IMR-90 (cell line): ENCODE measurements at regions not wholly inside any gene's neighbourhood (a gene's known extent, or its start where the extent isn't known, plus 50 kb on each side); places are given as distances from the start of the nearest gene placed in this dataset.

Experiments used
- ATAC-seq: fragments of 200-7000 bp; cut with Tn5 transposase; 2 replicates; pipeline ENCODE4 v1.9.1; 2020; ENCODE audit warnings: low read depth, mild to moderate bottlenecking, moderate library complexity
- BruUV-seq: library from RNA; stranded (reverse); fragments of 400-500 nt; replicated peaks from 2 replicates; lab custom pipeline; 2021; lab: Mats Ljungman, UMichigan
- CTCF ChIA-PET: fragments of 300-600 bp; formaldehyde crosslinking; extraction: SDS; loops from one replicate; lab custom pipeline; 2021; ENCODE audit warnings: antibody characterized with exemption; lab: Yijun Ruan, JAX
- POLR2A ChIA-PET: fragments of 300-600 bp; sonication (Branson Sonifier 250); formaldehyde crosslinking; loops from one replicate; lab custom pipeline; 2022; ENCODE audit warnings: antibody characterized with exemption; ENCODE audit not compliant: unreplicated experiment; lab: Charles Lee
- DNase-seq: peaks from one replicate; pipeline ENCODE4 v3.0.0; 2013
- H2AFZ ChIP-seq: replicated peaks from 2 replicates; pipeline ENCODE3; 2013; ENCODE audit warnings: low read length, mild to moderate bottlenecking; ENCODE audit not compliant: poor library complexity
- H2AK5ac ChIP-seq: 2 replicates; pipeline ENCODE4 v1.6.1; 2013; ENCODE audit warnings: low read depth, low read length, inconsistent platforms
- H2AK9ac ChIP-seq: replicated peaks from 2 replicates; pipeline ENCODE3; 2013; ENCODE audit warnings: mild to moderate bottlenecking, low read depth, low read length, moderate library complexity; ENCODE audit not compliant: poor library complexity
- H2BK120ac ChIP-seq: 2 replicates; pipeline ENCODE4 v1.6.1; 2013; ENCODE audit warnings: low read depth, low read length, inconsistent platforms
- H2BK15ac ChIP-seq: 3 replicates; pipeline ENCODE4 v1.6.1; 2013; ENCODE audit warnings: low read depth, low read length, inconsistent platforms
- H2BK20ac ChIP-seq: 2 replicates; pipeline ENCODE4 v1.6.1; 2013; ENCODE audit warnings: low read depth, mild to moderate bottlenecking, inconsistent platforms, low read length, moderate library complexity
- H2BK5ac ChIP-seq: 2 replicates; pipeline ENCODE4 v1.6.1; 2013; ENCODE audit warnings: mild to moderate bottlenecking, low read depth, low read length, inconsistent platforms; ENCODE audit not compliant: poor library complexity, severe bottlenecking
- H3K14ac ChIP-seq: replicated peaks from 2 replicates; pipeline ENCODE4 v1.6.1; 2013; ENCODE audit warnings: low read depth, low read length, inconsistent platforms
- H3K18ac ChIP-seq: 2 replicates; pipeline ENCODE4 v1.6.1; 2013; ENCODE audit warnings: low read depth, low read length, control low read depth
- H3K23ac ChIP-seq: 2 replicates; pipeline ENCODE4 v1.6.1; 2013; ENCODE audit warnings: low read depth, low read length, inconsistent platforms
- H3K27ac ChIP-seq: 2 replicates; pipeline ENCODE4 v1.5.1; 2013; ENCODE audit warnings: mild to moderate bottlenecking, control low read depth, low read length; ENCODE audit not compliant: insufficient read depth
- H3K27me3 ChIP-seq: 2 replicates; pipeline ENCODE4 v1.6.1; 2013; ENCODE audit warnings: low read length; ENCODE audit not compliant: control insufficient read depth, insufficient read depth
- H3K36me3 ChIP-seq: 2 replicates; pipeline ENCODE4 v1.6.1; 2013; ENCODE audit warnings: low read length, mixed read lengths; ENCODE audit not compliant: control insufficient read depth, insufficient read depth
- H3K4ac ChIP-seq: 2 replicates; pipeline ENCODE4 v1.6.1; 2013; ENCODE audit warnings: low read depth, low read length, inconsistent platforms
- H3K4me1 ChIP-seq: 2 replicates; pipeline ENCODE4 v1.6.1; 2013; ENCODE audit warnings: low read length, mixed read lengths; ENCODE audit not compliant: control insufficient read depth, insufficient read depth
- H3K4me2 ChIP-seq: 2 replicates; pipeline ENCODE4 v1.6.1; 2013; ENCODE audit warnings: low read depth, mild to moderate bottlenecking, control low read depth, low read length, moderate library complexity
- H3K4me3 ChIP-seq: 2 replicates; pipeline ENCODE4 v1.5.1; 2013; ENCODE audit warnings: low read depth, mild to moderate bottlenecking, control low read depth, low read length, moderate library complexity; ENCODE audit not compliant: insufficient read depth
- H3K56ac ChIP-seq: 2 replicates; pipeline ENCODE4 v1.6.1; 2013; ENCODE audit warnings: low read length, inconsistent platforms; ENCODE audit not compliant: insufficient read depth; ENCODE audit errors: extremely low read depth
- H3K79me1 ChIP-seq, 2 experiments: 2 replicates each; pipeline ENCODE4 v1.6.1; 2013; ENCODE audit warnings: low read length in 2 of 2, inconsistent platforms in 1 of 2, low read depth in 1 of 2
- H3K9ac ChIP-seq: 2 replicates; pipeline ENCODE4 v1.6.1; 2013; ENCODE audit warnings: low read depth, low read length, control low read depth
- H3K9me1 ChIP-seq: 2 replicates; pipeline ENCODE4 v1.6.1; 2013; ENCODE audit warnings: low read length, inconsistent platforms; ENCODE audit not compliant: insufficient read depth
- H3K9me3 ChIP-seq: 2 replicates; pipeline ENCODE4 v1.6.1; 2013; ENCODE audit warnings: low read length; ENCODE audit not compliant: control insufficient read depth, insufficient read depth
- H4K20me1 ChIP-seq: 2 replicates; pipeline ENCODE4 v1.6.1; 2013; ENCODE audit warnings: low read length, inconsistent platforms; ENCODE audit not compliant: insufficient read depth
- H4K5ac ChIP-seq: 2 replicates; pipeline ENCODE4 v1.6.1; 2013; ENCODE audit warnings: mild to moderate bottlenecking, low read depth, low read length, control low read depth
- H4K8ac ChIP-seq, 2 experiments: 2 replicates each; pipeline ENCODE4 v1.6.1; 2013; ENCODE audit warnings: low read depth in 2 of 2, low read length in 2 of 2, control low read depth in 1 of 2, inconsistent platforms in 1 of 2
- H4K91ac ChIP-seq: 2 replicates; pipeline ENCODE4 v1.6.1; 2013; ENCODE audit warnings: low read depth, low read length, inconsistent platforms; ENCODE audit not compliant: insufficient read depth
- CHD1 ChIP-seq: IDR thresholded peaks from 2 replicates; pipeline ENCODE4 v1.6.1; 2012; ENCODE audit warnings: low read depth, low read length, improper control_type of control experiment
- WGBS, 2 experiments: methylation state at CpG; one replicate each; pipeline versions ENCODE4 v1.1.5 to v1.1.7; 2013; ENCODE audit warnings: missing lambda C conversion rate in 2 of 2; ENCODE audit not compliant: insufficient read length in 1 of 2; ENCODE audit errors: extremely low coverage in 2 of 2; 5-methylcytosine and 5-hydroxymethylcytosine counted together
- dilution Hi-C: fragments of 300-500 bp; cut with HindIII; formaldehyde crosslinking; loops from one replicate; pipeline ENCODE4 v1.14.3; 2018; ENCODE audit warnings: low sequenced_read_pairs; ENCODE audit not compliant: unreplicated experiment
- in situ Hi-C: fragments of 300-500 bp; cut with MboI; formaldehyde crosslinking; loops from 3 replicates; pipeline ENCODE4 v1.14.3; 2019; ENCODE audit warnings: low sequenced_read_pairs, inconsistent platforms, mixed read lengths
- intact Hi-C: fragments of 100-400 bp; cut with micrococcal nuclease; formaldehyde crosslinking; loops from 2 replicates; pipeline ENCODE4 v1.10.0; 2022
- TF ChIP-seq, protein P1 (sequence below): fragments of 150-350 bp; IDR thresholded peaks from 2 replicates; pipeline ENCODE4 v1.6.1; 2017; ENCODE audit warnings: mild to moderate bottlenecking, antibody characterized with exemption, low read length, low read depth

DNA sequence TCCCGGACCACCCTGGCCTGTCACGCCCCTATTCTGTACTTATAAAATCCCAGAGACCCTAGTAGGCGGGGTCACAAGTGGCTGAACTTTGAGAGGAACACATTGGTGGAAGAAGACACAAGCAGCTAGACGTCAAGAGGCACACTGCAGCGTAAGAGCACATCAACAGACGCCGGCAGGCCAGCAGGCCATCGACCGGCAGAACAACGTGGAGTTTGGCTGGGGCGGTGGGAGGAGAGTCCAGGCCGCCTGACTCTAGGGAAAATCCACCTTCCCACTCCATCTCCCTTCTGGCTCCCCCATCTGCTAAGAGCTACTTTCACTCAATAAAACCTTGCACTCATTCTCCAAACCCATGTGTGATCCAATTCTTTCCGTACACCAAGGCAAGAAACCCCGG, 601.8 kb upstream of the CDH2 start:
- Histone ChIP-seq H3K9me1 (no peaks in the 10 kb centered on the region), H2BK15ac (no peak overlapping the region), H4K91ac (no peak overlapping the region), H3K27ac (no peak overlapping the region), H3K9ac (no peak overlapping the region), H3K4me3 (no peak overlapping the region), H3K18ac (no peak overlapping the region), H3K9me3 (no peaks in the 10 kb centered on the region), H3K14ac (no peak overlapping the region), H2BK20ac (no peak overlapping the region), H3K56ac (no peak overlapping the region), H3K79me1 (no peaks in the 10 kb centered on the region), H3K4ac (no peak overlapping the region), H3K4me1 (no peaks in the 10 kb centered on the region), H3K23ac (no peak overlapping the region), H3K36me3 (no peaks in the 10 kb centered on the region), H2AK9ac (no peak overlapping the region), H4K20me1 (no peaks in the 10 kb centered on the region), H2BK5ac (no peak overlapping the region), H4K5ac (no peak overlapping the region), H2AK5ac (no peak overlapping the region; the same call in 1 of the 2 replicates), H2AFZ (peak overlapping the region; percentile 14), H2BK120ac (no peak overlapping the region), H4K8ac (no peak overlapping the region), H3K27me3 (no peaks in the 10 kb centered on the region), H3K4me2 (no peak overlapping the region)
- ATAC-seq (no peak), DNase-seq (no peak)
- CTCF ChIA-PET, result interaction anchor here (1.3 kb wide), 1 partner anchor 13 kb away, joined by 3 read pairs; no protein-coding TSS in a partner anchor
- POLR2A ChIA-PET, result no interaction called here
- intact Hi-C loops (no loop called here), dilution Hi-C loops (no loop called here), in situ Hi-C loops (no loop called here)
- no TSS peak for BruUV-seq
- TF ChIP-seq, protein P1, sequence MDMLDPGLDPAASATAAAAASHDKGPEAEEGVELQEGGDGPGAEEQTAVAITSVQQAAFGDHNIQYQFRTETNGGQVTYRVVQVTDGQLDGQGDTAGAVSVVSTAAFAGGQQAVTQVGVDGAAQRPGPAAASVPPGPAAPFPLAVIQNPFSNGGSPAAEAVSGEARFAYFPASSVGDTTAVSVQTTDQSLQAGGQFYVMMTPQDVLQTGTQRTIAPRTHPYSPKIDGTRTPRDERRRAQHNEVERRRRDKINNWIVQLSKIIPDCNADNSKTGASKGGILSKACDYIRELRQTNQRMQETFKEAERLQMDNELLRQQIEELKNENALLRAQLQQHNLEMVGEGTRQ, result no peak
- TF ChIP-seq CHD1, result no peak
- 95% methylated on average over 4 of the region's 14 CpGs; no CpG with 5 or more reads in 1 of the 2 experiments for WGBS, 2 experiments
